PC-9 (cell line): ENCODE measurements at regions not wholly inside any gene's neighbourhood (a gene's known extent, or its start where the extent isn't known, plus 50 kb on each side); places are given as distances from the start of the nearest gene placed in this dataset.

Source experiments
- BruUV-seq: library from RNA; stranded (reverse); fragments of 400-500 nt; replicated peaks from 2 replicates; lab custom pipeline; 2021; lab: Mats Ljungman, UMichigan
- CTCF ChIA-PET: fragments of 300-600 bp; sonication (Branson Sonifier 250); formaldehyde crosslinking; loops from one replicate; lab custom pipeline; 2022; ENCODE audit warnings: antibody characterized with exemption; lab: Charles Lee
- POLR2A ChIA-PET: fragments of 300-600 bp; sonication (Branson Sonifier 250); formaldehyde crosslinking; loops from one replicate; lab custom pipeline; 2022; ENCODE audit warnings: antibody characterized with exemption; ENCODE audit not compliant: unreplicated experiment; lab: Charles Lee
- DNase-seq, 2 experiments: peaks; one replicate each; pipeline versions ENCODE4 v3.0.0 to v3.0.0-alpha.2; 2015 to 2022; ENCODE audit warnings: mixed read lengths in 1 of 2
- H2AFZ ChIP-seq: fragments of 200-600 bp; sonication (generic); 2 replicates; pipeline ENCODE4 v1.8.1; 2017; ENCODE audit warnings: antibody characterized with exemption
- H3F3A ChIP-seq: fragments of 200-600 bp; sonication (generic); 2 replicates; pipeline ENCODE4 v1.8.1; 2017; ENCODE audit warnings: antibody characterized with exemption, mild to moderate bottlenecking, low read depth; ENCODE audit not compliant: insufficient read depth
- H3K27ac ChIP-seq: fragments of 200-600 bp; sonication (generic); 2 replicates; pipeline ENCODE4 v1.6.1; 2016; ENCODE audit warnings: mixed run types
- H3K27me3 ChIP-seq: fragments of 200-600 bp; sonication (generic); 2 replicates; pipeline ENCODE4 v1.6.1; 2016; ENCODE audit warnings: low read depth, mixed run types; ENCODE audit not compliant: insufficient read depth
- H3K36me3 ChIP-seq: fragments of 200-600 bp; sonication (generic); 2 replicates; pipeline ENCODE4 v1.6.1; 2016; ENCODE audit warnings: low read depth, mixed run types
- H3K4me1 ChIP-seq: fragments of 200-600 bp; sonication (generic); replicated peaks from 2 replicates; pipeline ENCODE4 v1.6.1; 2016; ENCODE audit warnings: mixed run types; ENCODE audit not compliant: insufficient read depth
- H3K4me2 ChIP-seq: fragments of 200-600 bp; sonication (generic); 2 replicates; pipeline ENCODE4 v1.6.1; 2017; ENCODE audit warnings: mixed run types
- H3K4me3 ChIP-seq: fragments of 200-600 bp; sonication (generic); 2 replicates; pipeline ENCODE4 v1.6.1; 2016; ENCODE audit warnings: mixed run types
- H3K79me2 ChIP-seq: fragments of 200-600 bp; sonication (generic); 2 replicates; pipeline ENCODE4 v1.6.1; 2017; ENCODE audit warnings: low read depth, mixed run types
- H3K9me2 ChIP-seq: fragments of 200-600 bp; sonication (generic); 2 replicates; pipeline ENCODE4 v1.8.1; 2017; ENCODE audit warnings: mild to moderate bottlenecking; ENCODE audit not compliant: insufficient read depth
- H3K9me3 ChIP-seq: fragments of 200-600 bp; sonication (generic); 2 replicates; pipeline ENCODE4 v1.8.1; 2016; ENCODE audit warnings: low read depth; ENCODE audit not compliant: insufficient read depth
- H4K20me1 ChIP-seq: fragments of 200-600 bp; sonication (generic); 2 replicates; pipeline ENCODE4 v1.8.1; 2017; ENCODE audit not compliant: insufficient read depth
- CTCF ChIP-seq: fragments of 200-600 bp; sonication (generic); conservative IDR thresholded peaks from 2 replicates; pipeline ENCODE4 v1.6.1; 2017; ENCODE audit warnings: mixed run types, antibody characterized with exemption, mild to moderate bottlenecking, moderate library complexity
- EZH2 ChIP-seq: fragments of 200-600 bp; sonication (generic); IDR thresholded peaks from 2 replicates; pipeline ENCODE4 v1.8.0; 2017; ENCODE audit warnings: antibody characterized with exemption, low read depth
- intact Hi-C: fragments of 100-400 bp; cut with micrococcal nuclease; formaldehyde crosslinking; loops from one replicate; pipeline ENCODE4 v1.10.0; 2022; ENCODE audit not compliant: unreplicated experiment

- no peak overlapping the region for H3K27ac ChIP-seq
- BruUV-seq: no TSS peak
- no peaks in the 10 kb centered on the region for H3K36me3 ChIP-seq
- H3F3A ChIP-seq: peaks cover 10% of the 10 kb centered on the region
- peak; percentile 16 to 87 for DNase-seq
- H3K9me2 ChIP-seq: no peaks in the 10 kb centered on the region
- no peaks in the 10 kb centered on the region for H4K20me1 ChIP-seq
- peak overlapping the region; percentile 10 for H3K4me2 ChIP-seq
- POLR2A ChIA-PET: interaction anchor here (0.6 kb wide), 1 partner anchor 311 kb away, joined by 4 read pairs; no protein-coding TSS in a partner anchor
- intact Hi-C loops: no loop called here
- no peaks in the 10 kb centered on the region for H3K9me3 ChIP-seq
- no peaks in the 10 kb centered on the region for H3K79me2 ChIP-seq
- CTCF ChIA-PET: no interaction called here
- no peak overlapping the region for H3K4me3 ChIP-seq
- H3K27me3 ChIP-seq: no peaks in the 10 kb centered on the region
- no peak overlapping the region for H2AFZ ChIP-seq
- TF ChIP-seq CTCF (no peak), EZH2 (no peak)
- peaks cover 12% of the 10 kb centered on the region; the same call in 1 of the 2 replicates for H3K4me1 ChIP-seq
Observed at GRCh38 chr12:68497702-68498101, 113.0 kb upstream of the RAP1B start.

GRCh38 chr12:68498736-68499135 is 112.0 kb upstream of the RAP1B start:
- no peaks in the 10 kb centered on the region for H3K79me2 ChIP-seq
- H2AFZ ChIP-seq: no peak overlapping the region
- H3K27me3 ChIP-seq: no peaks in the 10 kb centered on the region
- H4K20me1 ChIP-seq: no peaks in the 10 kb centered on the region
- no peak overlapping the region for H3K27ac ChIP-seq
- DNase-seq: no peak
- H3F3A ChIP-seq: peaks cover 10% of the 10 kb centered on the region
- H3K36me3 ChIP-seq: no peaks in the 10 kb centered on the region
- H3K4me3 ChIP-seq: no peak overlapping the region
- intact Hi-C loops: no loop called here
- peaks cover 12% of the 10 kb centered on the region; the same call in 1 of the 2 replicates for H3K4me1 ChIP-seq
- CTCF ChIA-PET: no interaction called here
- H3K9me2 ChIP-seq: 0 out of 2 replicates have a peak, but pooled peaks cover 4% of the 10 kb centered on the region
- no TSS peak for BruUV-seq
- TF ChIP-seq CTCF (no peak), EZH2 (no peak)
- H3K9me3 ChIP-seq: no peaks in the 10 kb centered on the region
- POLR2A ChIA-PET: no interaction called here
- no peak overlapping the region for H3K4me2 ChIP-seq

- TF ChIP-seq CTCF (no peak), EZH2 (no peak)
- H3K4me3 ChIP-seq: no peak overlapping the region
- no peak overlapping the region for H3K4me2 ChIP-seq
- peaks cover 10% of the 10 kb centered on the region for H3F3A ChIP-seq
- H3K36me3 ChIP-seq: no peaks in the 10 kb centered on the region
- POLR2A ChIA-PET: no interaction called here
- peaks cover 12% of the 10 kb centered on the region; the same call in 1 of the 2 replicates for H3K4me1 ChIP-seq
- no peak overlapping the region for H2AFZ ChIP-seq
- no peaks in the 10 kb centered on the region for H3K9me3 ChIP-seq
- intact Hi-C loops: no loop called here
- CTCF ChIA-PET: no interaction called here
- no peak overlapping the region for H3K27ac ChIP-seq
- no peaks in the 10 kb centered on the region for H3K79me2 ChIP-seq
- H3K27me3 ChIP-seq: no peaks in the 10 kb centered on the region
- H3K9me2 ChIP-seq: 0 out of 2 replicates have a peak, but pooled peaks cover 4% of the 10 kb centered on the region
- no TSS peak for BruUV-seq
- H4K20me1 ChIP-seq: no peaks in the 10 kb centered on the region
- DNase-seq: no peak
Observed at GRCh38 chr12:68499616-68500015, 111.1 kb upstream of the RAP1B start.
